K562 (cell line): ENCODE measurements at regions not wholly inside any gene's neighbourhood (a gene's known extent, or its start where the extent isn't known, plus 50 kb on each side); places are given as distances from the start of the nearest gene placed in this dataset.

Experiments used
- ARID2 ChIP-seq: fragments of 450-650 bp; IDR thresholded peaks from 2 replicates; pipeline ENCODE4 v1.6.1; 2017; ENCODE audit warnings: antibody characterized with exemption, mild to moderate bottlenecking
- CHD7 ChIP-seq: fragments of 200-600 bp; sonication (generic); IDR thresholded peaks from one replicate; pipeline ENCODE4 v1.6.1; 2012; ENCODE audit warnings: mild to moderate bottlenecking, low read depth, low read length, inconsistent platforms
- ETS2 ChIP-seq: IDR thresholded peaks from 2 replicates; pipeline ENCODE4 v1.6.1; 2016; ENCODE audit warnings: borderline replicate concordance, missing genetic modification characterization, mild to moderate bottlenecking, moderate library complexity, missing compliant biosample characterization; ENCODE audit not compliant: poor library complexity, severe bottlenecking
- IFI16 ChIP-seq: fragments of 250-450 bp; sonication (Bioruptor Pico); IDR thresholded peaks from 2 replicates; pipeline ENCODE4 v2.1.2; 2022; ENCODE audit warnings: mild to moderate bottlenecking, inconsistent platforms
- IRF1 ChIP-seq: sonication (generic); formaldehyde crosslinking; IDR thresholded peaks from 2 replicates; pipeline ENCODE4 v1.8.0; 2022; ENCODE audit warnings: missing genetic modification reagents, mild to moderate bottlenecking, borderline replicate concordance
- MEF2A ChIP-seq: IDR thresholded peaks from 2 replicates; pipeline ENCODE4 v1.6.1; 2011; ENCODE audit warnings: low read depth, mild to moderate bottlenecking, low read length, moderate library complexity; ENCODE audit not compliant: control insufficient read depth
- POLR2G ChIP-seq: fragments of 200-400 bp; formaldehyde crosslinking; IDR thresholded peaks from 2 replicates; pipeline ENCODE4 v1.6.1; 2017; ENCODE audit warnings: low read depth, mild to moderate bottlenecking, antibody characterized with exemption, low read length, moderate library complexity

GRCh38 chr4:178693816-178694215, 1251.6 kb upstream of the AGA start (continued):
- TF ChIP-seq CHD7: no peak
- no peak for TF ChIP-seq ETS2 (tag)
- no peak for TF ChIP-seq IRF1 (CRISPR knock-in tag)
- TF ChIP-seq MEF2A: no peak
- no peak for TF ChIP-seq IFI16 (CRISPR knock-in tag)
- no peak for TF ChIP-seq POLR2G
- no peak for TF ChIP-seq ARID2
